ENCODE measurements at regions not wholly inside any gene's neighbourhood (a gene's known extent, or its start where the extent isn't known, plus 50 kb on each side); places are given as distances from the start of the nearest gene placed in this dataset.
"Not testable (repeated sequence)": the region's sequence is repeated elsewhere in the genome, so short reads cannot be mapped to it uniquely, and the experiment has no call there.

- not testable (repeated sequence) for TF ChIP-seq MAFK (IDR thresholded peaks at IDR 0.05; ENCODE audit: low read depth, low read length); CTCF (conservative IDR thresholded peaks at IDR 0.05; ENCODE audit: low read depth, low read length); CEBPB (IDR thresholded peaks at IDR 0.05; ENCODE audit: low read depth, low read length); POLR2A (IDR thresholded peaks at IDR 0.05; ENCODE audit: low read depth, low read length); USF2 (IDR thresholded peaks at IDR 0.05; ENCODE audit: low read depth, low read length); BHLHE40 (IDR thresholded peaks at IDR 0.05; ENCODE audit: low read depth, low read length); MAZ (IDR thresholded peaks at IDR 0.05; ENCODE audit: borderline replicate concordance, low read depth, low read length); RFX5 (IDR thresholded peaks at IDR 0.05; ENCODE audit: low read depth, low read length); SMC3 (IDR thresholded peaks at IDR 0.05; ENCODE audit: low read depth, low read length); FOS (IDR thresholded peaks at IDR 0.05; ENCODE audit: low read depth, low read length); CHD1 (IDR thresholded peaks at IDR 0.05; ENCODE audit: low read depth, low read length); RCOR1 (IDR thresholded peaks at IDR 0.05; ENCODE audit: insufficient replicate concordance, low read length)
Observed at GRCh38 chr13:18624061-18624460, 557.6 kb downstream of the TUBA3C start.
